Lower lobe of right lung (tissue), 2 donors: ENCODE measurements at regions not wholly inside any gene's neighbourhood (a gene's known extent, or its start where the extent isn't known, plus 50 kb on each side); places are given as distances from the start of the nearest gene placed in this dataset.

ENCODE experiments used
- ATAC-seq, 2 donors: fragments of 200-7000 bp; cut with Tn5 transposase; one replicate each; pipeline ENCODE4 v1.9.1; 2020 to 2022; ENCODE audit warnings: mild to moderate bottlenecking in 2 of 2, moderate library complexity in 2 of 2
- DNase-seq: peaks from one replicate; pipeline ENCODE4 v3.0.0-alpha.2; 2020
- H3K27ac ChIP-seq: fragments of 200-600 bp; one replicate; pipeline ENCODE4 v1.8.0; 2022
- H3K27me3 ChIP-seq: fragments of 200-600 bp; one replicate; pipeline ENCODE4 v1.8.0; 2022; ENCODE audit warnings: low read depth
- H3K36me3 ChIP-seq: fragments of 200-600 bp; one replicate; pipeline ENCODE4 v1.8.0; 2022; ENCODE audit warnings: mild to moderate bottlenecking
- H3K4me1 ChIP-seq: fragments of 200-600 bp; one replicate; pipeline ENCODE4 v1.8.0; 2022
- H3K4me3 ChIP-seq: fragments of 200-600 bp; one replicate; pipeline ENCODE4 v1.8.0; 2022; ENCODE audit warnings: mild to moderate bottlenecking
- H3K9me3 ChIP-seq: fragments of 200-600 bp; one replicate; pipeline ENCODE4 v1.8.0; 2022
- CTCF ChIP-seq: fragments of 200-600 bp; IDR thresholded peaks from one replicate; pipeline ENCODE4 v1.8.0; 2022; ENCODE audit warnings: antibody characterized with exemption, mild to moderate bottlenecking
- intact Hi-C: fragments of 100-400 bp; cut with DNase I; formaldehyde crosslinking; loops from one replicate; pipeline ENCODE4 v1.11.0; 2022
- donor health status: DM: no; HTN: yes; CAD: no; lungs with severe emphysema.

GRCh38 chr16:9268446-9268845 lies 177.0 kb downstream of the HAPSTR1 start:
- ATAC-seq, result no peak
- DNase-seq, result no peak
- no peak for TF ChIP-seq CTCF

DNA sequence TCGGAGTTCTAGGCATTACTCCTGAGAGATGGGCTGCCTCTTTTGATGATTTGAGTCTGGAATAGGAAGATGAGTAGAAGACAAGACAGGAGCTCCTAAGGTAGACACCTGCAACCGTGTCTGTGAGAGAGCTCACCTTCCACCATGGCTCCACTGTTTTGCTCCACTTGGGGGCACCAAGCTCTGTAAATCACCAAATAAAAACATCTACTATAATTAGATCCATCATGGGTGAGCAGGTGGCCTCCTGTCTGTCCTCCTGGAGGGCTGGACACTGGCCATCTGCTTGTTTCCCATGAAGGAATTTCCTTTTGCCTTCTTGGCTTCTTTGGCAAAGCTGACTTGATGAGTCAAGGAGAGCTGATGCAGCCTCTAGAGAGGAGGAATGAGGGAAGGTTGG lies 179.0 kb downstream of the HAPSTR1 start:
- ATAC-seq (no peak), DNase-seq (no peak)
- intact Hi-C loops, result no loop called here
- no peaks in the 10 kb centered on the region for H3K9me3 ChIP-seq
- H3K4me1 ChIP-seq, result no peaks in the 10 kb centered on the region
- H3K27me3 ChIP-seq, result no peaks in the 10 kb centered on the region
- no peak overlapping the region for H3K27ac ChIP-seq
- H3K4me3 ChIP-seq, result no peak overlapping the region
- no peaks in the 10 kb centered on the region for H3K36me3 ChIP-seq
- no peak for TF ChIP-seq CTCF

More at GRCh38 chr16:9268446-9268845, 177.0 kb downstream of the HAPSTR1 start:
- Histone ChIP-seq H3K27ac (no peak overlapping the region), H3K27me3 (no peaks in the 10 kb centered on the region), H3K4me3 (no peak overlapping the region), H3K9me3 (no peaks in the 10 kb centered on the region), H3K36me3 (no peaks in the 10 kb centered on the region), H3K4me1 (no peaks in the 10 kb centered on the region)
- intact Hi-C loops, result no loop called here

GRCh38 chr16:9270941-9271340 lies 179.5 kb downstream of the HAPSTR1 start:
- Histone ChIP-seq H3K4me1 (no peaks in the 10 kb centered on the region), H3K36me3 (no peaks in the 10 kb centered on the region), H3K27ac (no peak overlapping the region), H3K27me3 (no peaks in the 10 kb centered on the region), H3K9me3 (no peaks in the 10 kb centered on the region), H3K4me3 (no peak overlapping the region)
- no peak for TF ChIP-seq CTCF
- no peak for ATAC-seq
- no peak for DNase-seq
- intact Hi-C loops, result no loop called here

DNA sequence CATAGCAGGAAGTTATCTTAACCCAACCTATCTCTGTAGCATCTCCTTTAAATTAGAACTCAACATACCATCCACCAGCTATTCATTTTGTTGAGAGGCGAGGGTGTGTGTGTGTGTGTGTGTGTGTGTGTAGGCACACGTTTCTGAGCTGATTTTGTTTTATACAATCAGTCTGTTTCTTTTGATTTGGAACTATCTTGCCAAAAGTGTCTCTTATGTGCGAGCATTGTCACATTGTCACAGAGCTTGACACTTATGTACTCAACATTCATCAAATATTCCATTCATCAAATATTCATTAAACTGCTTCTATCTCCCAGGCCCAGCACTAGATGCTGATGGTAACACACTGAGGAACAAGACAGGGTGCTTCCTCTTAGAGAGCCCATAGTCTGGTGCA lies 180.4 kb downstream of the HAPSTR1 start:
- H3K4me3 ChIP-seq, result no peak overlapping the region
- DNase-seq (no peak), ATAC-seq (no peak)
- intact Hi-C loops, result no loop called here
- no peaks in the 10 kb centered on the region for H3K9me3 ChIP-seq
- H3K4me1 ChIP-seq, result no peaks in the 10 kb centered on the region
- TF ChIP-seq CTCF, result no peak
- no peaks in the 10 kb centered on the region for H3K36me3 ChIP-seq
- H3K27me3 ChIP-seq, result no peaks in the 10 kb centered on the region
- no peak overlapping the region for H3K27ac ChIP-seq

GRCh38 chr16:9275377-9275776 lies 183.9 kb downstream of the HAPSTR1 start:
- Histone ChIP-seq H3K27ac (no peak overlapping the region), H3K36me3 (no peaks in the 10 kb centered on the region), H3K4me1 (no peaks in the 10 kb centered on the region), H3K27me3 (no peaks in the 10 kb centered on the region), H3K9me3 (no peaks in the 10 kb centered on the region), H3K4me3 (no peak overlapping the region)
- intact Hi-C loops, result no loop called here
- no peak for TF ChIP-seq CTCF
- no peak for ATAC-seq
- no peak for DNase-seq

GRCh38 chr16:9275816-9276354 lies 184.4 kb downstream of the HAPSTR1 start:
- DNase-seq, result no peak
- Histone ChIP-seq H3K9me3 (no peaks in the 10 kb centered on the region), H3K27me3 (no peaks in the 10 kb centered on the region), H3K4me1 (no peaks in the 10 kb centered on the region), H3K27ac (no peak overlapping the region), H3K4me3 (no peak overlapping the region), H3K36me3 (no peaks in the 10 kb centered on the region)
- TF ChIP-seq CTCF, result no peak
- intact Hi-C loops, result no loop called here
- no peak for ATAC-seq
